ENCODE measurements at regions not wholly inside any gene's neighbourhood (a gene's known extent, or its start where the extent isn't known, plus 50 kb on each side); places are given as distances from the start of the nearest gene placed in this dataset.

GRCh38 chr11:70521475-70522308 is 123.4 kb downstream of the CTTN start:
- no peak for DNase-seq (ENCODE audit: low read depth in 2 of 2)

- DNase-seq (ENCODE audit: low read depth in 2 of 2): no peak
Observed at GRCh38 chr11:70522309-70522592, 123.9 kb downstream of the CTTN start.

GRCh38 chr11:70522593-70523311 is 124.4 kb downstream of the CTTN start:
- DNase-seq (ENCODE audit: low read depth in 2 of 2): no peak

GRCh38 chr11:70523384-70524095 is 125.2 kb downstream of the CTTN start:
- no peak for DNase-seq (ENCODE audit: low read depth in 2 of 2)

- DNase-seq (ENCODE audit: low read depth in 2 of 2): peak; percentile 10 to 11
Observed at GRCh38 chr11:70524096-70524922, 126.0 kb downstream of the CTTN start.

GRCh38 chr11:70525006-70525405 is 126.7 kb downstream of the CTTN start:
- no peak for DNase-seq (ENCODE audit: low read depth in 2 of 2)

GRCh38 chr11:70525466-70525865 is 127.1 kb downstream of the CTTN start:
- DNase-seq (ENCODE audit: low read depth in 2 of 2): no peak

- no peak for DNase-seq (ENCODE audit: low read depth in 2 of 2)
Observed at GRCh38 chr11:70526116-70527045, 128.1 kb downstream of the CTTN start.

GRCh38 chr11:70527046-70527395 is 128.7 kb downstream of the CTTN start:
- DNase-seq (ENCODE audit: low read depth in 2 of 2): no peak

- no peak for DNase-seq (ENCODE audit: low read depth in 2 of 2)
Observed at GRCh38 chr11:70527429-70528045, 129.2 kb downstream of the CTTN start.

- no peak for DNase-seq (ENCODE audit: low read depth in 2 of 2)
Observed at GRCh38 chr11:70528046-70528793, 129.9 kb downstream of the CTTN start.

- DNase-seq (ENCODE audit: low read depth in 2 of 2): no peak
Observed at GRCh38 chr11:70528794-70529580, 130.7 kb downstream of the CTTN start.

- DNase-seq (ENCODE audit: low read depth in 2 of 2): no peak
Observed at GRCh38 chr11:70530010-70530409, 131.7 kb downstream of the CTTN start.

- no peak for DNase-seq (ENCODE audit: low read depth in 2 of 2)
Observed at GRCh38 chr11:70530629-70531185, 132.4 kb downstream of the CTTN start.

GRCh38 chr11:70531281-70532065 is 133.1 kb downstream of the CTTN start:
- no peak for DNase-seq (ENCODE audit: low read depth in 2 of 2)

- no peak for DNase-seq (ENCODE audit: low read depth in 2 of 2)
Observed at GRCh38 chr11:70532066-70532440, 133.7 kb downstream of the CTTN start.

GRCh38 chr11:70532731-70533130 is 134.4 kb downstream of the CTTN start:
- no peak for DNase-seq (ENCODE audit: low read depth in 2 of 2)
